ENCODE measurements at regions not wholly inside any gene's neighbourhood (a gene's known extent, or its start where the extent isn't known, plus 50 kb on each side); places are given as distances from the start of the nearest gene placed in this dataset.

DNA sequence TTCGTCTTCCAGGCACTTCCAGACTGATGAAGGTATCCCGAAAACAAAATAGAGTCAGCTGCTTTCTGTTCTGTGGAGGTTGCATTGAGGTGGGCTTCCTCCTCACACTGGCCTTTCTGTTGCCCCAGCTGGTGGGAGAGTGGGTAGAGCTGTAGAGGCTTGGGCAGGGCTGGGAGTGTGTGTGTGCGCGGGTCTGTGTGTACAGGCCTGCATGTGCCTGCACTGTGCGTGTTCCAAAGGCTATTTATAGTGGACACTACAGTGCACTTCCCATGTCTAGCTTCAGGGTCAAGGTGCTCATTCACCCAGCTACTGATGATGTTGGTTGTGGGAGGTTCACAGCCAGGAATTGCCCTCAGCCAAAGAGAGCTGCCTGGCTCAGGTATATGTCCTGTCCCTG lies 260.1 kb upstream of the HABP2 start:
- TF ChIP-seq CTCF (IDR thresholded peaks at IDR 0.05; ENCODE audit: low read depth, low read length) (no peak), EZH2phosphoT487 (IDR thresholded peaks at IDR 0.05; ENCODE audit: low read depth) (no peak)

Measured in OCI-LY3 (cell line).